NCI-H128 (cell line): ENCODE measurements at regions not wholly inside any gene's neighbourhood (a gene's known extent, or its start where the extent isn't known, plus 50 kb on each side); places are given as distances from the start of the nearest gene placed in this dataset.
"Not testable (repeated sequence)": the region's sequence is repeated elsewhere in the genome, so short reads cannot be mapped to it uniquely, and the experiment has no call there.

Experiments
- DNase-seq: peaks from one replicate; lab custom pipeline; 2025; ENCODE audit not compliant: unreplicated experiment; lab: John Stamatoyannopoulos, UW

GRCh38 chr2:118791483-118791882 is 56.0 kb downstream of the EN1 start:
- DNase-seq: no peak

DNA sequence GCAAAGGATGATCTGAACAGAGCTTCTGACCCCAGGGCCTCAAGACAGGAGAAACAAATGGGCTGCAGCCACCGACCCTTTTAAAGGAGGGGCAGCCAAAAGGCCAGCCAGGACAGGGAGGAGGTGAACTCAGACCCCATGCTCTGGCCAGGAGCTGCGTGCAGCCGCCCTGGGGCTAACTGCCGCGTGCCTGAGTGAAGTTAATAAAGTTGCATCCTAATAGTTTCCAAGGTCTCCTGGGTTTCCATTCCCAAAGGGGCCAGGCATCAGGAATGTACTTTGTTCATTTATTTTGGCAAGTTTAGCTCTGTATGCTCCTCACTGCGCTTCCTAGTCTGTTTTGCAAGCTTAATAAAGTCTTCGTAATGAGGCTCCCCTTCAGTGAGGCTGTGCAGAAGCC is 60.7 kb downstream of the EN1 start:
- no peak for DNase-seq

DNA sequence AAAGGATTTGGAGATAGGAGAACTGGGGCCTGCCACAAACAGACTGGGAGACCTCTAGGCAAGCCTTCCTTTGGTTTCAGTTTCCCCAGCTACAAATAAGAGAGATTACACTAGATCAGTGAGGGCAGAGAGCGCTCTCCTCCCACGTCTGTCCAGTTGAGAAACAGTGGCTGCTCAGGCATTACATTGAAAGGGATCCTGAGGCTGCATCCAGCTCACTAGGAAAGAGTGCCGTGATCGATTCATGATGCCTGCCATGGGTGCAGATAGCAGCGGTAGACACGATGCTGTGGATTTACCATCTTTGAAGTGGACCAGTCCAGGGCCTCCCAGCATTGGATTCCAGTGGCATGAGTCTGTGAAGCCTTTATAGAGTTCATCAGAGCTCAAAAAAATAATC is 62.6 kb downstream of the EN1 start:
- DNase-seq: no peak

- no peak for DNase-seq
Measured at GRCh38 chr2:118779362-118779761, 68.1 kb downstream of the EN1 start.

DNA sequence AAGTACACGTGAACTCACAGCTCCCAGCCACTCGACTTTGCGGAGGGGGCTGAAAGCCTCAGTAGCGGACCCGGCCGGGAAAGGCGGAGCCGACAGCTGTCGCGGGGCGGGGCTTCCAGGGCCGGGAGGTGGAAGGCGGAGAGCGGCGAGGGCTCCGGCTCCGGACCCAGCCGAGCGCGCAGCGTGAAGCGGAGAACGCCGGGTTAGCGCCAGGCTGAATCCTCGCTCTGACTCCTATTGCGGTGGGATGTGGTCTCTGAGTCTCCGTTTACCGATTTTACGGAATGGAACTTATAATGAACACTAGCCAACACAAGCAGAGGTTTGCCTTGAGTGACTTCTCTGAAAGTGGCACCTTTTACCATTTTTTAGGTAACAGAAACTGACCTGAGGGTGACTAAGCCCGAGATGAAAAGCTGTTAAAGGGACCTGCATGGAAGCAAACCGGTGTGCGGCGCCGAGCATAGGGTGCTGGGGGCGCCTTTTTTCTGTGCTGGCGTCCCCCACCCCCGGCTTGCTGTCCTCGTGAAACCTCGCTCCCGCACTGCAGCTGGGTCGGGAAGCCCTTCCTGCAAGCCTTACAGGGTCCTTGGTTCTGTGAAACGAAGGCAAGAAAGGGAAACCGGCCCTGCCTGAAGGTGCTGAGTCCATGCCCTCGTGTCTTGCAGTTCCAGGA is 72.9 kb downstream of the EN1 start:
- no peak for DNase-seq

DNA sequence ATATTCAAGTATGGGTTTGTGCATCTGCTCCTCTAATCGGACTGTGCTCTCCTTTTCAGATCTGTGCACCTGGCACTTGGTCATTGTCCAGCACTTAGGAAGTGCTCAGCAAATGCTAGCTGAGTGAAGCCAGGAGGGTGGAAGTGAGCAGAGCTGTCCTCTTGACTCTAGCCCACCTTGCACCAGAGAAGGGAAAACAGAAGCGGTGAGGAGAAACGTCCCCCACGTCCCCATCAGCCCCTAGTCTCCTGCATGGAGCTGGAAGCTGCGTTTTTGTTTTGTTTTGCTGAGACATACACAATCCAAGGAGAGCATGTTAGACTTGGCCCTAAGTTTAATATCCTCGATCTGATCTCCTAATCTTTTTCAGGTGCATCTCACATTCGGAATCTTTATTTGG is 73.6 kb downstream of the EN1 start:
- no peak for DNase-seq

DNA sequence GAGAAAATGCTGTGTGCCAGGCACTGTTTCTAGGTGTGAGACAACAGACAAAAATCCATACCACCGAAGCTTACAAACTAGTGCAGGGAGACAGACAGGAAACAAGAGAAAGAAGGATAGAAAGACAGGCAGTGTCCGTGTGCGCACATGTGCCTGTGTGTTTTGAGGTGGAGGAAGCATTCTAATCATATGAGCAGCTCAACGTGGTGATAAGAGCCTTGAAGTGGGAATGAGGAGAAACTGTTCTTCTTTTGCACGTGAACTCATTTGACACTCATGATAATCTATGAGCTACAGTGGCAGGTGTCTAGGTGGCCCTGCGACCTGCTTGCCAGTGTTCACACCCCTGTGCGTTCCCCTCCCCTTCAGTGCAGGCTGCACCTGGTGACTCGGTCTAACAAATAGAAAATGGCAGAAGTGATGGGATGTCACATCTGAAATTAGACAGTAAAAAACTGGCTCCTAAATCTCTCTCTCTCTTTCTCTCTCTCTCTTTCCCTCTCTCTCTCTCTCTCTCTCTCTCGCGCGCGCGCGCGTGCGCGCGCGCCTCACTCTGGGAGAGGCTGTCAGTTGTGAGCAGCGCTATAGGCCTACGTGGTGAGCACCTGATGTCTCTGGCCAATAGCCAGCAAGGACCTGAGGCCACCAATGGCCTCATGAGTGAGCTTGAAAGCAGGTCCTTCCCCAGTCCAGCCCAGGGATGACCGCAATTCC is 74.8 kb downstream of the EN1 start:
- DNase-seq: no peak

GRCh38 chr2:118769707-118770400 is 77.6 kb downstream of the EN1 start:
- no peak for DNase-seq

- DNase-seq: no peak
Measured at GRCh38 chr2:118766871-118767270, 80.6 kb downstream of the EN1 start.

GRCh38 chr2:118764855-118765254 is 82.6 kb downstream of the EN1 start:
- no peak for DNase-seq

DNA sequence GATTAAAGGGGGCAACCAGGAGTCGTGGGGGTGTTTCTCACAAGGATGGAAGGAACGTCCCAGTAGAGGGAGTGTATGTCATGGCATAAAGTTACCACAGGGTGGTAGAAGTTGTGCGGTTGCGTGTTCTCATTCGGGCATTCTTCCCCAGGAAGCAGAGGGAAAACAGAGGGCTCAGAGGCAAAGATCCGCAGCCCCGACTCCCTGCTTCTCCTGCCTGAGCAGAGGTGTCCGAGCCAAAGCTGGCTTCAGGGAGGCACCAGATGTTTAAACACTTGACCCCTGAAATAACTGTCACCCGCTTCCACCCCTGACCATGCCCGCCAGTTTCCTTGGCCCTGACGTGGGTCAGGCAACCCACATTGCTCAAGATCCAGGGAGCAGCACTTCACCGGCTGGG is 83.7 kb downstream of the EN1 start:
- no peak for DNase-seq

DNA sequence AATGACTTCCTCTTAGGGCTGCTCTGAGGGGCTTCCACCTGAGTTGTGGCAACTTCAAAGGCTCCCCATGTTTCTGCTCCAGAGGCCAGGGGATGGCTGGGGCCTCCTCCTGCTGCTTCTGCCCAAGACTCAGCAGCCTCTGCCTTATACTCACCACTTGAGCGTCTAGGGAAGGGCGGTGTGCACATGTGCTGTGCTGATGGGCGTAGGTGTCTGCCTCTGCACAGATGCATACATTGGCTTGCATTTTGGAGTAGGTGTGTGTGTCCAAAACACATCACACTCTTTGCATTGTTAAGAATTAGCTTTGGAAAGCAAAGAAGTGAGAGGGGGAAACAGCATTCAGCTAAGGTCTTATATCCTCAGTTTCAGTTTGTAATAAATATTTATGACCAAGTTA is 85.2 kb downstream of the EN1 start:
- DNase-seq: no peak

- DNase-seq: no peak
Measured at GRCh38 chr2:118761771-118762170, 85.7 kb downstream of the EN1 start.

GRCh38 chr2:118755901-118756300 is 91.5 kb downstream of the EN1 start:
- DNase-seq: no peak

- no peak for DNase-seq
Measured at GRCh38 chr2:118755384-118755783, 92.1 kb downstream of the EN1 start.

GRCh38 chr2:118752762-118753429 is 94.6 kb downstream of the EN1 start:
- no peak for DNase-seq

DNA sequence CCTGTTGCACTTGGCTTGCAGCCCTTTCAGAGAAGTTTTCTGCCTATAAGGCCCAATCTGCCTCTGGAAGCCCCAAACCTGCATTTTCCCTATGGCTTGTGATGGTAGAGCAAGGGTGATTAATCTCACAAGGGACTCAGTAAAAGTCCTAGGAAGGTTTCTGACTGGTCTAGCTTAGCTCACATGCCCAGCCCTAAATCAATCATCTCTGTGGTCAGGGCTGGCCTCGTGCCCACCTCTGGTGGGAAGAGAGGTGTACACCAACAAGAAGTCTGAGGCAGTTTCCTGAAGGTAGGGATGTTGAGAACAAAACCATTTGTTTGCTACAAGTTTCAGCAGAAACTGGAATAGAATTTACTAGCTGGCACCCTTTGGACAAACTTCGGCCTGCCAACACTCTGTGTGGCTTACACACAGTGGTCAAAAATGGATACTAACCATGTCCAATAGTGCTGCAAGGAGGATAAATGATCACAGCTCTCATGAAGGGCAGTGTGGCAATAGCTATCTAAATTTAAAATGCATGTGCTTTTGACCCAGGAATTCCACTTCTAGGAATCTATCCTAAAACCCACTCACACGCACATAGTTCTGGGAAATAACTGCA is 96.4 kb downstream of the EN1 start:
- no peak for DNase-seq

DNA sequence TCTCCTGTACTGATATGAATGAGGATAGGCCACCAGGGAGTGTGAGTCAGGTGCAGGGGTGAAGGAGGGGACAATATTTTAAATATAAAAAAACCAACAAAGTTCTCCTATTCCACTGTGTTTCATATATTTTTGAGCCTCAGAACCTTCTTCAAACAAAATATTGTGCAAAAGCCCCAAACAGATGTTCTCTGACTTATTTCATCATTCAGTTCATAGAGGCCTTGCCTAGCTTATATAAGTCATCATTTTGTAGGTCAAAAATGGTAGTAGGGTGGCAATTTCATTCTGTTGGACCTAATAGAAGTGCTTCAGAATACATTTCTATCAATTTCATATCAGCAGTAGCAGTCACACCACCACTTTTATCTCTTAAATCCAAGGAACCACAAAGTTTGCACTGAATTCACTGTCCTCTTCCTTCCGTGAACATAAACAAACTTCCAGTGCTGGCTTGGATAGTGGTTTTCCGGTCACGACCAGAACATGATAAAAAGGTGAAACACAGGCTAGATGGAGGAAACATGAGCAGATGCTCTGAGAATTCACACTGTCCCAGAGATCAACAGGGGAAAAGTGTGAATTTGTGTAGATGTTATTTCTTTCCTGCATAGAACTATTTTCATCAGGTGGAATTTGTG is 99.1 kb downstream of the EN1 start:
- DNase-seq: no peak

DNA sequence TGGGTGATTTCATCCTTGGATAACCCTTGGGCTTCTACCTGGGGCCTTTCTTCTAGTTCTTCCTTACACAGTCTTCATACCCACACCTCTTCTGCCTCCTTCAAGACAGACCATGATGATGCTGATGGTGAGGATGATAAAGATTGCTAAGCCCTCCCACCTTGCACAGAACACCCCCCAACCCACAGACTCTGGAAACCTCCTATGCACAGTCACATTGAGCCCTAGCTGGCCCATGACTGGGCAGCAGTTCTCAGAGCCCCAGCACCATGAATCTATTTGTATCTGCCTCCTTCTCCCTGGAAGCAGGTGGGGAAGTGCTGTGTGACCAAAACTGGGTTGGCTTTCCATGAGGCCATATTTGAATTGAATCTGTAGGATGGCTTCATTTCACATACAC is 99.8 kb downstream of the EN1 start:
- no peak for DNase-seq

- no peak for DNase-seq
Measured at GRCh38 chr2:118747066-118747465, 100.4 kb downstream of the EN1 start.

DNA sequence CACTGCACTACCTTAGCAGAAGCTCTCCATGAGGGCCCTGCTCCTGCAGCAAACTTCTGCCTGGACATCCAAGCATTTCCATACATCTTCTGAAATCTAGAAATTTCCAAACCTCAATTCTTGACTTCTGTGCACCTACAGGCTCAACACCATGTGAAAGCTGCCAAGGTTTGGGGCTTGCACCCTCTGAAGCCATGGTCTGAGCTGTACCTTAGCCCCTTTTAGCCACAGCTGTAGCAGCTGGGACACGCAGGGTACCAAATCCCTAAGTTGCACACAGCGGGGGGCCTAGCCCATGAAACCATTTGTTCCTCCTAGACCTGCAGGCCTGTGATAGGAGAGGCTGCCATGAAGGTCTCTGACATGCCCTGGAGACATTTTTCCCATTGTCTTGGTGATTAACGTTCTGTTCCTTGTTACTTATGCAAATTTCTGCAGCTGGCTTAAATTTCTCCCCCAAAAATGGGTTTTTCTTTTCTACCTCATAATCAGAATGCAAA is 102.7 kb downstream of the EN1 start:
- not testable (repeated sequence) for DNase-seq
